Upper lobe of right lung (tissue), 1 donor: ENCODE measurements at regions not wholly inside any gene's neighbourhood (a gene's known extent, or its start where the extent isn't known, plus 50 kb on each side); places are given as distances from the start of the nearest gene placed in this dataset.

Experiments used
- ATAC-seq: fragments of 200-7000 bp; cut with Tn5 transposase; one replicate; pipeline ENCODE4 v1.9.1; 2020; ENCODE audit warnings: mild to moderate bottlenecking, moderate library complexity
- DNase-seq: peaks from one replicate; pipeline ENCODE4 v3.0.0-alpha.2; 2020
- H3K27ac ChIP-seq: fragments of 200-600 bp; one replicate; pipeline ENCODE4 v1.8.0; 2022
- H3K27me3 ChIP-seq: fragments of 200-600 bp; one replicate; pipeline ENCODE4 v1.8.0; 2022; ENCODE audit warnings: mild to moderate bottlenecking
- H3K36me3 ChIP-seq: fragments of 200-600 bp; one replicate; pipeline ENCODE4 v1.8.0; 2022
- H3K4me1 ChIP-seq: fragments of 200-600 bp; one replicate; pipeline ENCODE4 v1.8.0; 2022
- H3K4me3 ChIP-seq: fragments of 200-600 bp; one replicate; pipeline ENCODE4 v1.8.0; 2022; ENCODE audit warnings: mild to moderate bottlenecking
- H3K9me3 ChIP-seq: fragments of 200-600 bp; one replicate; pipeline ENCODE4 v1.8.0; 2022
- CTCF ChIP-seq: fragments of 200-600 bp; IDR thresholded peaks from one replicate; pipeline ENCODE4 v1.8.0; 2022; ENCODE audit warnings: antibody characterized with exemption
- intact Hi-C: fragments of 100-400 bp; cut with DNase I; formaldehyde crosslinking; loops from one replicate; pipeline ENCODE4 v1.11.0; 2022
- donor health status: DM: no; HTN: yes; CAD: no; lungs with severe emphysema.

- DNase-seq (no peak), ATAC-seq (no peak)
These were observed 283.3 kb upstream of the SEMA3A start for GRCh38 chr7:84477786-84478478.

DNA sequence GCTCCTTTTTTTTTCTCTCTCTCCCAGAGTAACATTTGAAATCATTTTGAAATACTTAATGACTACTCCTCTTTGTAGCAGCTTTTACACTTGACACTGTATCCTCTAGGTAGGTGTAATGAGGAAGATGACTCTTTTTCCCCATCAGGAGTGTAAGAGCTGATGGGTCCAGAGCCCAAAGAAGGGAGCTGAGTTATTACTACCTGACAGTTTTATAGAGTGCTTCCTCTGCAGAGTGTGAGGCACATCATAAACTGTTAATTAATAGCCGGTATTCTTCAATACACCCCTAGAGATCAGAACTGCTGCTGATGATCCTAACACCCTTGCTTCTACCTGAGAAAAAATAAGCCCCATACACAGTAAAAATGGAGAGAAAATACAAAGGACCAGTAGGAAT is 279.8 kb upstream of the SEMA3A start:
- no peak for ATAC-seq
- no peaks in the 10 kb centered on the region for H3K36me3 ChIP-seq
- intact Hi-C loops = no loop called here
- no peaks in the 10 kb centered on the region for H3K27me3 ChIP-seq
- no peak for TF ChIP-seq CTCF
- no peak for DNase-seq
- H3K4me1 ChIP-seq = no peaks in the 10 kb centered on the region
- no peaks in the 10 kb centered on the region for H3K9me3 ChIP-seq
- H3K27ac ChIP-seq = no peak overlapping the region
- no peak overlapping the region for H3K4me3 ChIP-seq

More at GRCh38 chr7:84477786-84478478, 283.3 kb upstream of the SEMA3A start:
- H3K4me1 ChIP-seq = no peaks in the 10 kb centered on the region
- H3K36me3 ChIP-seq = no peaks in the 10 kb centered on the region
- intact Hi-C loops = no loop called here
- no peak for TF ChIP-seq CTCF
- no peak overlapping the region for H3K4me3 ChIP-seq
- H3K27me3 ChIP-seq = no peaks in the 10 kb centered on the region
- no peaks in the 10 kb centered on the region for H3K9me3 ChIP-seq
- H3K27ac ChIP-seq = no peak overlapping the region

DNA sequence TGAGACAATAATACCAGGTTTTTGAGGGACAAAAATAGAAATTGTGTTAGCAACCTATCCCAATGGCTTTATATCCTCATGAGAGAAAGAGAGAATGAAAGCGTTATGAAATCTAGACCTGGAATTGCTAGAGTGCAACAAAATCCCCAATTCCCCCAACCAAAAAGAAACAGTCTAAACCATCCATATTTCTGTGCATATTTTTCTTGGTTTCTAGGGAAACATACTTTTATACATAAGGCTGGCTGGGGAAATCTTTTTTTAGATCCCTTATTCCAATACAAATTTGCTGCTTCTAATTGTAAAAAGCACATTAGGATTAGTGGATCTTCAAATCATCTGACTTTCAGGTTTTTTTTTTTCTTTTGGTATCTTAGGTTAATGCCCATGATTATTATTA is 277.0 kb upstream of the SEMA3A start:
- no peaks in the 10 kb centered on the region for H3K36me3 ChIP-seq
- H3K9me3 ChIP-seq = no peaks in the 10 kb centered on the region
- H3K27me3 ChIP-seq = no peaks in the 10 kb centered on the region
- no peaks in the 10 kb centered on the region for H3K4me1 ChIP-seq
- H3K27ac ChIP-seq = no peak overlapping the region
- TF ChIP-seq CTCF = no peak
- intact Hi-C loops = no loop called here
- DNase-seq = no peak
- no peak for ATAC-seq
- H3K4me3 ChIP-seq = no peak overlapping the region

DNA sequence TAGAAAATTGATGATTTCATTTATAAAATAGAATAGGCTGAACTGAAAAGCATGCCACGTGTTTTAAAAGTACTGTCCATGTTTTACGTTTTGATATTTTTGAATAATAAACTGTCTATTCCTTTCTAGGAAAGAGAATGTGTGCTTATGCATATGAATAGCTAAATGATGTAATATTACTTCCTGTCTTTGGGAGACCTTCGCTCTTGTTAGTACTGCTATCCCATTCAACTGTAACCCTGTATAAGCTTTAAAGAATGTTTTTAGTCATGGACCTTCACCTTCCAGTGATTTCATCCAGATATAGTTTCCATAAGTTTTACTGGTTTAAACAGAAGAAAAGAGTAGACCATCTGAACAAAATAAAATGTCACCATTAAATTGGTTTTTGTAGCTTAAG is 274.4 kb upstream of the SEMA3A start:
- no peak for ATAC-seq

GRCh38 chr7:84462259-84462658 is 267.7 kb upstream of the SEMA3A start:
- Histone ChIP-seq H3K4me3 (no peak overlapping the region), H3K9me3 (no peaks in the 10 kb centered on the region), H3K27me3 (no peaks in the 10 kb centered on the region), H3K27ac (no peak overlapping the region), H3K4me1 (no peaks in the 10 kb centered on the region), H3K36me3 (no peaks in the 10 kb centered on the region)
- ATAC-seq (no peak), DNase-seq (no peak)
- intact Hi-C loops = no loop called here
- no peak for TF ChIP-seq CTCF

More for the DNA sequence above, 274.4 kb upstream of the SEMA3A start:
- no peak overlapping the region for H3K27ac ChIP-seq
- intact Hi-C loops = no loop called here
- H3K9me3 ChIP-seq = no peaks in the 10 kb centered on the region
- H3K27me3 ChIP-seq = no peaks in the 10 kb centered on the region
- no peak overlapping the region for H3K4me3 ChIP-seq
- H3K36me3 ChIP-seq = no peaks in the 10 kb centered on the region
- no peaks in the 10 kb centered on the region for H3K4me1 ChIP-seq
- no peak for TF ChIP-seq CTCF
- DNase-seq = no peak

DNA sequence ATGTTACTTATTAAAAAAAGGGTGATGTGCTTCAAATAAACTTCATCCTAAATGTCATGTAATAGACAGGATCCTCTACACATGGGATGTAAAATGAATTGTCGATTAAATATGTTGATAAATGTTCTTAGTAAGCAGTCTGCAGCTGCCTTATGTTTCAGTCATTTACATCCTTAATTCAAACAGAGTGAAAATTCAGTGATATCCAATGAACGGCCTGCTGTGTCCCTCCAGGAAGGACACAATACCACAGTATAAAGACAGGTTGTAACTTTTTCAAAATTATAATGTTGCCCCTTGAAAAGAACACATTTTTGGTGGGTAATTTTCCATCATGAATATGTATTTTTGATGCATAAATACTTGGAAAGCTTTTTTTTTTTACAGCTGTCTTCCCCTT is 266.5 kb upstream of the SEMA3A start:
- no peak for TF ChIP-seq CTCF
- no peak overlapping the region for H3K4me3 ChIP-seq
- H3K9me3 ChIP-seq = no peaks in the 10 kb centered on the region
- no peak for DNase-seq
- no peaks in the 10 kb centered on the region for H3K36me3 ChIP-seq
- H3K4me1 ChIP-seq = no peaks in the 10 kb centered on the region
- no peak for ATAC-seq
- H3K27ac ChIP-seq = no peak overlapping the region
- intact Hi-C loops = no loop called here
- H3K27me3 ChIP-seq = no peaks in the 10 kb centered on the region
